Germinal center (tissue), 1 donor: ENCODE measurements at regions not wholly inside any gene's neighbourhood (a gene's known extent, or its start where the extent isn't known, plus 50 kb on each side); places are given as distances from the start of the nearest gene placed in this dataset.
"Not testable (repeated sequence)": the region's sequence is repeated elsewhere in the genome, so short reads cannot be mapped to it uniquely, and the experiment has no call there.

Source experiments
- DNase-seq: peaks from one replicate; pipeline ENCODE4 v3.0.0; 2012; ENCODE audit warnings: mixed read lengths, low spot score

DNA sequence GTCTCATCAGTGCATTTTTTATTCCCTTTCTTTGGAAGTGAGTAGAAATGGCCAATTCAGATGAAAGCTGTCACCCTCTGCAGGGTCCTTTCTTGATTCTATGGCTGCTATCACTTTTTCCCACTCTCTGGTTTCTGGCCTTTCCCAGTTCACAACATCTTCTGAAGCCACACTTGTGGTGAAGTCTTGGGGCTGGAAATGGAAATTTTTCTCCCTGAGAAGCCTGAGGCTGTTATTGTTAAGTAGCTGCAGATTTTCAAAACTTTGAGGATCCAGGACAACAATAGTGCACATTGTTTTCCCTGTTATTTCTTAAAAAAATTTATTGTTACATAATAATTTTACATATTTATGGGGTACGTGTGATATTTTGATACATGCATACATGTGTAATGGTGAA lies 250.3 kb upstream of the RASGRP1 start:
- DNase-seq: no peak

DNA sequence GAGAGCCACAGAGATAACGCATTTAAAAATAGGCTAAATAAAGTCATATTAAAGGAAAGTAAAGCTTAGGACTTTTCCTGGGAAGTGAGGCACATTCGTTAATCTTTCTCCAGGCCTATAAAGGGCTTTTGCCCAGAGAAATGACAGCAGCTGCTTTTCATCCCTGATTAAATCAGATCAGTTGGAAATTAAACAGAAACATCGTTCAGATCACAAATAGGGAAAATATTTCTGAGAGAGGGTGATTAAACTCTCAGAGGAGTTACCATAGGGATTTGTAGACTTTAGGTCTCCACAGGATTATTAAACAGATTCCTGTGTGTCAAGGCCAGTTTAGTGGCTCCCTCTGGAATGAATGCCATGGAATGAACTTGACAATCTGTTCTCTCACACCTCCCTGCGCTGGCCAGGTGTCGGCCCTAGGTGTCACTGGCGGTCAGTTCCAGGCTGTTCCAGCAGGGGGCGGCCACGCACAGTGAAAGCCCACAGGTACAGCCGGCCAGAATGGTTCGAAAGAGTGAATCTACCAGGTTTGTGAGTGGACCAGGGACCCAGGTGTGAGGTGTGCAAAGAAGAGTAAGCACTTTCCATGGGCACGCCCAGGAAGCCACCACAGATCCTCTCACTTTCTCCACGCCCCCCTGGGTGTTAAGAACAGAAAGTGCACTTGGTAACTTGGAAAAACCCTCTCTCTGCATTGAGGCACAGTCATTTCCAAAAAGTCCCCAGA lies 253.0 kb upstream of the RASGRP1 start:
- DNase-seq: peak; percentile 74

DNA sequence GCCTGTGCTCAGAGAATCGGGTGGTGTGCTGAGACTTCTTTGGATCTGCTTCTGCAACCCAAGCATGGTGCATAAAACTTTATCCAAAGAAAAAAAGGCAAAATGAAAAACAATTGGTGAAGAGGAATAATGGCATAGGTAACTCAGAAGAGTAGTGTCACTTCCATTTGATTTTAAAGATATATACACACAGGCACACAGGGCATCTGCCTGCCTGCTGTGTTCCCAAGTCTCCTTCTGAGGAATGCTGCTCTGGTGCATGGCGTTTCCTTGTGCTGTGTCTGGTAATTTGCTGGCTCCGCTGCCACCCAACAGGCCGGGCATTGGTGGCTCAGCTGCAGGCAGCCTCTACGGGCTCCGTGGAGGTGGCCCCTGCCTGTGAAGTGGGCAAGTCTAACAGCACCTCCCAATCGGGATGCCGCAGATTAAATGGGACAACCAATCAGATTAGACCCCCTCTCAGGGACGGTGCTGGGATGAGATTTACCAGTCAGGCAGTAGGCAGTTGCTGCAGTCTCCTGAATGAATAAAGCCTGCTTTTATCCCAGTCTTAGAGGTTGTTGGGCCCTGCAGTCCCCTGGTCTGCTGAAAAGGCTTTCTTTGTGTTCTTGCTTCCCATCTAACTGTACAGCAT lies 253.7 kb upstream of the RASGRP1 start:
- DNase-seq: no peak

DNA sequence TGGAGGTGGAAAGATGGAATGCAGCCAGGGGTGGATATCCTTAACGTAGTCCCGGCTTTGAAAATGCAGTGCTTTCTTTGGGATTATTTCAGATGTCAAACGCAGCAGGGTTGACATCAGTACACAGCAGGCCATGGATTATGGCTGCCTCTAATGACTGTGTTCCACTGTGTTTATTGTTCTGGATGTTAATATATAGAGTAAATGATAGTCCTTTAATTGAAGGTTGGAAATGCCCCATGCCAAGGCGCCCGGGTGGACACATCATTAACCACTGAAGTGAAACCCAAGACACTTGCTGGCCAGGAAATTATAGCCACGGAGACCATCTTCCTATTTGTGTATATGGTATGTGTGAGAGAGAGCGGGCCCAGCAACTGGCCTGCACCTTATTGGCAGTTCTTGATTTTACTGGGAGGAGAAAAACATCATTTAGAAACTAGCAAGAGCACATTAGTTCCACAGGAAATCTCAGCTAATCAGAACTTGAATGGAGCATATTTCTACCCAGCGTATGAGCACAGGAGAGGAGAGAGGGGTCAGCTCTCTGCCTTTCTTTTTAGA lies 254.9 kb upstream of the RASGRP1 start:
- no peak for DNase-seq

DNA sequence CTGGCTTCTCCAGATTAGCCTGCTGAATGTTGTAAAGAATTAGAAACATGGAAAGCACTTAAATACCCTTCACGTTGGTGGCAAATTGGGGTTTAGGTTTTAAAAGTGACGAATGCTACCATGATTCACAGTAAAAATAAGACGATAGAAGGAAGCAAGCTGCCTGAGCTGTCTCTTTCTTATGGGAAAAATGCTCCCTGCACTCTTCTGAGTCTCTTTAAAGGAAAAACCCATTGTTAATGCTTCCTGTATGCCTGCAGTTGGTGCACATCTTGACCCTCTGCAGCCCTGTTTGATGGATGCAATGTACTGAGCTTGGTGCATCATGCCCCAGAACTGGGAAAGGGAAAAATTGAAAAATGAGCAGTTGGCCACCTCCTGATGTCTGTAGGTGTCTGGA lies 258.6 kb upstream of the RASGRP1 start:
- DNase-seq: no peak

DNA sequence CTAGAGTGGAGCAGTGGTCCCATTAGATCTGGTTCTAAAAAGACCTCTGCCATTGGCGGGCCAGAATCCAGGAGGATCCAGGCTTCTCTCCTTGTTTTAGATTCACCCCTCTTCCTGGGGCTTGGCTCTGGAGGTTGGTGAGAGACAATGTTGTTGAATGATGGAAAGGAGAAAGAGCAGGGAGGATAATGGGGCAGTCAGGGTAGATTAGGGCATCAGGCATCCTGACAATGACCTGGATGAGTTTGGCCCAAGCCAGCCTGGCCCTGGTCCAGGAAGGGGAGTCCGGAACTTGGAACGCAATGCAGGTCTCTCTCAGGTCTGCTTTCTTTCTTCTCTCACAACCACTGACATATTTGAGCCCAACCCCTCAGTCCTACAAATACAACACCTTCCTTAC lies 260.1 kb upstream of the RASGRP1 start:
- DNase-seq: no peak

DNA sequence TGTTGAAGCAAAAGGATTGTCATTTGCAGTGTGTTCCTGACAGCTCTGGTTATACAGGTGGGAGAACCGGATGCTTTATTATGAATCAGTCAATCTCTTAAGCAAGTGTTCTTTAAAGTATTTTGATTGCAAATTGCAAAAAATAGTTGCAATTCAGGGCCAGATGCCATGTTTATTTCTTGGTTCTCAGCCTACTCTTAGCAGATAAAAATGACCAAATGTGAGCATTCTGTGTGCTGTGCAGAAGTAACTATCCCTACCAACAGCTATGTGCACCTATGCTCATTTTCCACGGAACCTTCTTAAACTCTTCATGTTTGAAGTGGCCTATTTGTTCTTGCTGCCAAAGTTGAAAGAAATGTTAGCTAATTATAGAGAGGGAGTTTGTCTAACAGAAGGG lies 262.3 kb upstream of the RASGRP1 start:
- DNase-seq: no peak

DNA sequence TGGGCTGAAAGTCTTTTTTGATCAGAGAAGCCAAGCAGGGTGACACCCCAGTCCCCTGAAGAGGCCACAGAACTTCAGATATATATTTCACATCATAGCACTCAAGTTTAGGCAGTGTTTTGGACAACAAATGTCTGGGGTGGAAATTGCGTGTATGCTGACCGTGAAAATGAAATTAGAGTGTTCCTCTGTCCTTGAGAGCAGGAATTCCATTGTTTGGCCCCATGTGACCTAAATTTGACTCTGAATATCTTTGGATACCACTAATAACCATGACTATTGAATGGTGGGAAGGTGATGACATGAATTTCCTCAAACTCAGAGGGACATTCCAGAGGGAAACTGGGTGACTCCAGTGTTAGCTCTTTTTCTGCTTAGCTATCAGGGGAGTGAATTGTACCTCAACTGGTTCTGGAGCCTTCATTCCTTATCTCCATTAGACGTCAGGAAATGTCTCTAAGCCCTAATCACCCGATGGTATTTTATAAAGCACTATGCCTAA lies 263.5 kb upstream of the RASGRP1 start:
- no peak for DNase-seq

DNA sequence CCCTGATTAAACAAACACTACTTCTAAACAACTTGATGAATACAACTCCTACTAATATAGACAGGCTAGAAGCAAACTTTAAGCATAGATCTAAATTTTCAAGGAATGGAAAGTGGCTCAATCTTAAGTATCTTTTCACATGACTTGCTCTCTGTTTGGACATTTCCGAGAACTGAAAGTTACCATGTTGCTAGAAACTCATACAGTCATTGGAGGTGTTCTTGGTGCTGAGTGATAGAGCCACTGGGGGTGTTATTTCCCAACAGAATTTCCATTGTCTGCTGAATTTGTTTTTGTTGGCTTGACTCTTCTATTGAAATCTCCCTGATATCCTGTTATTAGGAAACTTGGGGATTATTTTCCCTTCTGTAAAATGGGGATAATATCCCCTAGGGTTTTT lies 264.5 kb upstream of the RASGRP1 start:
- no peak for DNase-seq

DNA sequence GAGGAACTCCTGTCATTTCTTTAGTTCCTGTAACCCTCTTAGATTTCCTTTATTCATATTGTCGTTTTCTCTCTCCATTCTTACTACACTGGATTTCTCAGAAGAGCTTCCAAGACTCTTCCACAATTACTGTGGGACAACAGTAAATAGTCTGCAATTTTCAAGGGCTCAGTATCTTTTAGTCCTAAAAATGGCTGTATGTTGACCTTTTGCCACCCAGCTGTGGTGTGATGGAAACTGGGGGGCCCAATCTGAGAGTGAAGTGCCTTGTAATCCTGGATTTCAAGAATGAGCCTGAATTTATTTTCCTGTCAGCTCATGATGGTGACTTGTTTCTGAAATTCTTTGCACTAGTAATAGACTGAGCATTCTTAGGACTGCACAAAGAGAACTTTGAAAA lies 277.6 kb upstream of the RASGRP1 start:
- DNase-seq: no peak

DNA sequence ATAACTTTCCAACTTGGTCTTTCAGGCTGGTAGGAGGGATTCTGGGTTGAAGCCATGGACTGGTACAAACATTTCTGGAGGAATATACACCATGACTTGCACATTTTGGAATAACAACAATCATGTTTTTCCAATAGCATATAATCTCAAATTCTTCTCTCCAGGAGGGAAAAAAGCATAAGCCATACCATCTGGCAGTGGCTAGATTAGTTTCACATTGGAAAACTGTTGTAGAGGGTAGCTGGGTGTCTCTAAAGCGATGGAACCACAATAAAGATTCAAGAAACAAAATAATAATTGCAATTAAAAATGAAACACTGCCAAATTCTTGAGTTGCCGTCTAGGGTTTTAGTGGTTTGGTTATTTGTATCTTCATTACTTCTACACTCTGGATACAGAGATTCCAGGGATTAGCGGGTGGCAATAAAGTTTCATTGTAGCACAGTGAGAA lies 278.5 kb upstream of the RASGRP1 start:
- DNase-seq: no peak

DNA sequence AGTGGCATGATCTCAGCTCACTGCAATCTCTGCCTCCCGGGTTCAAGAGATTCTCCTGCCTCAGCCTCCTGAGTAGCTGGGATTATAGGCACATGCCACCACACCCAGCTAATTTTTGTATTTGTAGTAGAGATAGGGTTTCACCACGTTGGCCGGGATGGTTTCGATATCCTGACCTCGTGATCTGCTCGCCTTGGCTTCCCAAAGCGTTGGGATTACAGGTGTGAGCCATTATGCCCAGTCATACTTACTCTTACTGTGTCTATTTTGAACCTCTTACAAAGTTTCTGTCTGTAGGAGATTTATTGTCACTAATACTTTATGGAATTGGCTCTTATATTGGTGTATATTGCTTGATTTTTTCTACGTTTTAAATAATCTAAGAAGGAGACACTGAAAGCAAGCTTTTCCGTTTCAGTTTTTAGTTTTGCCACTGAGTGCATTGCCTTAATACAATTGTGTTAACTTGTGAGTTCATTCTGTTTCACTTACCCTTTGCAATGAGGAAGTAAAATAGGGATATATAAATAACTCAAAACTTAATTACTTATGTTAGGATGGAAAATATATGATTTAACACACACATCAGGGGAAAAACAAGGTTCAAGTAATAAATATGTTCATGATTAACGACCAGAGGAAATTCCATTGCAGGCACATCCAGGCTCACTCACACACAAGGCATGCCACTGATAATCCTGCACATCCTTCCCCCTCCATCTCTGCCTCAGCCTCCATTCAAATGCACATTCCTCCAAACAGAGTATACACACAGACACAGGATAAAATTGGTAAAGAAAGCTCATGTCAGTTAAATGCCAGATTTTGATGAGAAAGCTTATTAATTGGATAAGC lies 279.3 kb upstream of the RASGRP1 start:
- DNase-seq: no peak

DNA sequence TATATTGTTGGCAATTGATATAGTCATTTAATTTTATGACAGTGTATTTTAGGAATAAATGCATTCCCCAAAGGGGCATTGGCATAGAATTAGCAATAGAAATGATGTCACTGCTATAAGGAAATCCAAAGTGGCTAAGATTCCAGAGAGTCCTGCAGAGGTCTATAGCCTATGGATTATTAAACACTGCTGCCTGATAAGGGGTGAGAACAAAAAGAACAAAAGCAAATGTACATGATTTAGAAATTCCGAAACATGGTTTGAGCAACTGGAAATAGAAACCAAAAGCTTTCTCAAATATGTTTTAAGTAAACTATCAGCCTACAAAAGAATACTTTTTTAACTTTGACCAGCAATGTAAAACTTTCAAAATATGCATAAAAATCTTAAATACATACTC lies 280.1 kb upstream of the RASGRP1 start:
- DNase-seq: no peak

DNA sequence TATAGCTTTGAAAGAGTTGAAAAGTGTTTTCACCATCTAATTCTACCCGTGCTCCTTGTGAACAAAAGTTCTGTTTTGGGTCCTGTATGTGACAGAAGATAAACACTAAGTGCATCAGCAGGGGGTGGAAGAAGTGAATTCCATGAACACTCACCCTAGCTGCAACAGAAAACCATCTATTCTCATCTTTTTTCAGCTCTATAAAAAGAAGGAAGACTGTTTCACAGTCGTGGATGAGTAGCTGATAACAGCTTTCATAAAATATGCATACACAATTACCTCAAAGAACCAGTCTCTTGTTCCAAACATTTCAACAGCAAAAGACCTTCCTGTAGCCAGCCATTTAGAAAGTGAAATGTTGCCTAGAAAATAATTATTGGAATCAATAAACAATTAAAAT lies 281.7 kb upstream of the RASGRP1 start:
- no peak for DNase-seq

DNA sequence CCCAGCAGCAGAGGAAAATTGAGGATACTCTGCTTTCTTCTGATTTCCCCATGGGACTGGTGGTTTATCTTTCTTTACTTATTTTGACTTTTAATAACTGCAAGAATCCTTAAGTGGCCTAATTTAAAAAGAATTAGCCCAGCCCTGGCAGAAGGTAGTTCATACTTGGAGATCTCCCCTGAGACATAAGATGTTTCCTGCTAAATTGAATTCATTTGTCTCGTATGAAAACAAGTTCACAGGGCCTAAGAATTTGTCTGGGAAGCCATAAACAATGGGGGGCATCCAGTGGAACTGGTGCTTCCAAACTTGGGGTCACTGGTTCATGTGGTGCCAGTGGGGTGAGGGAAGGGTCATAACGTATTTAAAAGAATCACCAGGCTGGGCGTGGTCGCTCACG lies 283.1 kb upstream of the RASGRP1 start:
- no peak for DNase-seq

DNA sequence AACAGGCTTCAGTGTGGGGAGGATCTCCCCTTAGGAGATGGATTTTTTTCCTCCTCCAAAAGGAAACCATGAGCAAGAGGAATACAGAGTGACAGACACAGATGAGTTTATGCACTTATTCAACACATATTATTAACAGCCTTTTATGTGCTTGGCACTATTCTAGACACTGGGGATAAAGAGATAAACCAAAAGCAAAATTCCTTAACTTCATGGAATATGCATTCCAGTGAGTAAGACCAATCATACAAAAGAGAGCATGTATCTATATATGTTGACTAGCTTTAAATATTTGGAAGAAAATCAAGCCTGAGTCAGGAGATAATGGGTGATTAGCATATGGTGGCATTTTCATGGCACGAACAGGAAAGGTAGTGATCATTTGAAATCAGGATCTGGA lies 284.4 kb upstream of the RASGRP1 start:
- no peak for DNase-seq

DNA sequence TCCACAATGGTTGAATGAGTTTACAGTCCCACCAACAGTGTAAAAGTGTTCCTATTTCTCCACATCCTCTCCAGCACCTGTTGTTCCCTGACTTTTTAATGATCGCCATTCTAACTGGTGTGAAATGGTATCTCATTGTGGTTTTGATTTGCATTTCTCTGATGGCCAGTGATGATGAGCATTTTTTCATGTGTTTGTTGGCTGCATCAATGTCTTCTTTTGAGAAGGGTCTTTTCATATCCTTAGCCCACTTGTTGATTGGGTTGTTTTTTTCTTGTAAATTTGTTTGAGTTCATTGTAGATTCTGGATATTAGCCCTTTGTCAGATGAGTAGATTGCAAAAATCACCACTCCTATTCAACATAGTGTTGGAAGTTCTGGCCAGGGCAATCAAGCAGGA lies 287.6 kb upstream of the RASGRP1 start:
- DNase-seq: not testable (repeated sequence)

DNA sequence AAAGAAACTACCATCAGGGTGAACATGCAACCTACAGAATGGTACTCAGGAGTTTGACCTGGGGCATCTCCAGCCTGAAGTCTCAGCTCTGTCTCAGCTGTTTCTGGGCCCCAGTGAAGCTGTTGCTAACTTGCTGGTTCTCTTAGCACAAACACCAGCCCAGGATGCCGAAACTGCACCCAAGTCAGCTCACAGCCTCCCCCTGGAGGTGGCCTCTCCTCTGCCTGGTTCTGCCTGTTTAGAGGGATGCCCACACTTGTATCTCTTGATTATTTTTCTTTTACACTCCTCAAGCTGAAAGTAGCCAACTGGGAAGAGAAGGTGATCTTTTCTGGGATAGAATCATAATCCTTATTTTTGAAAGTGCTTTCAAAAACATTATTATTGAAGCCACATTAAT lies 289.0 kb upstream of the RASGRP1 start:
- DNase-seq: peak; percentile 10

DNA sequence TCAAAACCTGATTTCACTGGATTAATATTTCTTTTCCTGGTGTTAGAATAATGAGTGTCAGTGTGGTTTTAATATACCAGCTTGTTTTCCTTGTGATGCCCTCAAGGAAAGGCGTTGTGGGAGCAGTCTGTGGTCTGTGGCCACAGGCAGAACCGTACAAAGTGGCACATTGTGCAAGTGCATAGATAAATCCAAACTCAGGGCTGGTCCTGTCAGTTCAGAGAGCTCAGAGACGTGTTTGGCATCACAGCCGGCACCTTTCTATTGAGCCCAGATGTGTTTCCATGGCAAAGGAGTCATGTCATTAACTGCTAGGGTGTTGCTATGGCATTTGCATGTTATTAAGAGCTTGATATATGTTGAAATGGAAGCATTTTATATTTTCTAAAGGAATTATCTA lies 289.9 kb upstream of the RASGRP1 start:
- DNase-seq: no peak

DNA sequence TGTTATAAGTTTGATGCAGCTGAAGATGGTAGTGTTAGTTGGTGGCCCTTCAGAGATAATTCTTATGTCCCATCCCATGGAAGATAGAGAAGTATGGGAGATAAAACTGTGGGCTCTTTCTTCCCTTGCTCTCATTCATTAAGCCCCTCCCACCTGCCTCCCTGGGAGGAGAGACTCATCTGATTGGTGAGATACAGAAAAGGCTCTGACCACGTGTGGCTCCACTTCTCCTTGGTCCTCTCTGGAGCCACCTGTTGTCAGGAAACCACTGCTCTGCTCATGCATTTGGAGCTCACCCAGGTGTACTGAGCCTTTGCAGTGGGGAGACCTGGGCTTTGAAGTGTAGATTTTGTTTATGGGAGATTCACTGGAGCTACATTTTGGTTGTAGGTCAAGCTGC lies 293.2 kb upstream of the RASGRP1 start:
- no peak for DNase-seq

DNA sequence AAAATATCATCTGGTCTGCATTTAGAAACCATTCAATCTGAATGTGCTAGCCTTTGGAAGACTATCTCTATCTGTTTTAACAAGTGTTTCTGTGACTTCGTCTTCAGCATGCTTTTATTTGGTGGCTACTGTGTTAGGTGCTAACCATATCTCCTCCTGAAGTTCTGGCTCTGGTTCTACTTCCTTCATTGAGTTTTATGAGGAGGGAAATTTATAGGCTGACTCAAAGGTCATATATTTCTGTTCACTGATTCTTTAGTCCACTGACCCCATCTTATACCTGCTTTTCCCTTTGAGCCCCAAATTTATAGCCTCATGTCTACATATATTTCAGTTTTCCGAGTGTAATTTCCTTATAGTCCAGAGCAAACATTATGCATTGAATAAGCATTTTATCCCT lies 295.0 kb upstream of the RASGRP1 start:
- no peak for DNase-seq

DNA sequence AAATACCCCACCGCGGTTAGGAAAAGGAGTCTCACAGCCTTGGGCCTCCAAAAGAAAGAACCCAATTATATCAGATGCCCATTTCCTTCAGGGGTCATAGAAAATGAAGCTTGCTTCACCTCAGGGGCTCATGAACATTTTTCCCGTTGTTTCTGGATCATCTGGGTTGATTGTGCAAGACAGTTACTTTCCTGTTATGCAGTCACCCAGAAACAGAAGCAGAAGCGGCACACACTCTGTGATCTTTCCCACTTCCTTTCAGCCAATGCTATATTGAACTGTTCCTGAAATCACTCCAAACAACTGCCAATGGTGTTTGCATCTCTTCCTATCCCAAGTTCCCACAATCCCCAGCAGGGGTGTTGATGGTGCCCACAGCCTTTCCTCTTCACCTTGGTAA lies 295.6 kb upstream of the RASGRP1 start:
- no peak for DNase-seq

DNA sequence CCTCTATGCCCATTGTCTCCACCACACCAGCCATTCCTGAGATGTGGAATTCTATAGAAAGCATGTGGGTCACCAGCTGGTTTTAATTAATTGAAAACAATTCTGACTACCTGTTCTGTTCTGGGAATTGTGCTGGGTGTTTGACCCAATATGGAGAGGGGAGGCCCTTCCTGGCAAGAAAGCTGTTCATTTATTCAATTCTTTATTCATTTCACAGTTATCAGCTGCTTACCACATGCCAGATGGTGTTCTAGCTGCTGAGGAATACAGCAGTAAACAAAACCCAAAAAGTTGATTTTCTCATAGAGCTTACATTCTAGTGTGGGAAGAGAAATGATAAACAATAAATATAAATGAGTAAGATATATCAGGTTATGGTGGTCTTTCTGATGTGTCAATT lies 296.1 kb upstream of the RASGRP1 start:
- no peak for DNase-seq
